Fibroblast of lung (primary cell): ENCODE measurements at regions not wholly inside any gene's neighbourhood (a gene's known extent, or its start where the extent isn't known, plus 50 kb on each side); places are given as distances from the start of the nearest gene placed in this dataset.

Source experiments
- EZH2 ChIP-seq: IDR thresholded peaks from 2 replicates; pipeline ENCODE4 v1.5.1; 2012; ENCODE audit warnings: low read length, control low read depth, mild to moderate bottlenecking; ENCODE audit errors: missing control alignments
- TF ChIP-seq, protein P1 (sequence below), 2 donors: IDR thresholded peaks in 1 of 2; conservative IDR thresholded peaks in 1 of 2; 1 replicate in 1 of 2; 2 replicates in 1 of 2; pipeline ENCODE4 v1.5.1; 2011 to 2012; ENCODE audit warnings: low read length in 2 of 2, control low read depth in 1 of 2, inconsistent platforms in 1 of 2, low read depth in 1 of 2, mild to moderate bottlenecking in 1 of 2

DNA sequence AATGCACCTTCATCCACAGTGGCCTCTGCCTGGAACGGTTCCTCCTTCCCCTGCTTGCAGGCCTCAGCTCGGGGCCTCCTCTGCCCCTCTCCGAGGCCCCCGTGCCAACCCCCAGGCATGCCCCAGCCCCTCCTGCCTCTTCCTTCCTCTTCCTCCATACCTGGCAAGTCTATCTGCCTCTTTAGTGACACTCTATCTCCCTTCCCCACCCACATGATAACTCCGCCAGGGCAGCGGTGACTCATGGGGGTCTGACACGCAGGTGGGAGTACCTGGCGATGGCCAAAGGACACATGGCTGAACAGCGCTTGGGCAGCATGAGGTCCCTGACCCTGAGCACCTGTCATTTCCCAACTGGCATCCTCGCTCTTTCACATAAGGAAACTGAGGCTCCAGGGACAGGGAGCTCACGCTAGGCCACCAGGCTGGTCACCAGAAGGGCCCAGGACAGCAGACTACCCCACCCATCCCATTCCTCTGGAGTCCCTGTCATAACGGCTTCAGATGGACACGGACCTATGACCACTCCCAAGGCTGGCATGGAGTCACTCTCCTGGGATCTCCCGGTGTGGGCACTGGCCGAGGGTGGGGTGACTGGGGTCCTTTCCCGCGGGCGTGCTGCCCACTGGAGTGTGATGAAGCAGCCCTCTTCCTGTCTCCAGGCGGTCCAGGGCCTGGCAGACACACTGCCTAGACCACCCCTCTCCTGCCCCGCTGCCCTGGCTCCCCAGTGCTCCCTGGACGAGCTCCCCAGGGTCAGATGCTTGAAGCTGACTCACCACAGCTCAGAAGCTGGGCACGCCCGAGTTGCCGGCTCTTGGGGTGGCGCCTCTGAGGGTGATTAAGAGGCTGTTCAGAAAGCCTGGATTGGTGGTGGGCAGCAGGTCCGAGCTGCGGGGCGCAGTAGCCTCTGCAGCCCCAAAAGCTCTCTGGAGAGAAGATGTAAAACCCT lies 100.6 kb downstream of the ENGASE start:
- TF ChIP-seq, protein P1, sequence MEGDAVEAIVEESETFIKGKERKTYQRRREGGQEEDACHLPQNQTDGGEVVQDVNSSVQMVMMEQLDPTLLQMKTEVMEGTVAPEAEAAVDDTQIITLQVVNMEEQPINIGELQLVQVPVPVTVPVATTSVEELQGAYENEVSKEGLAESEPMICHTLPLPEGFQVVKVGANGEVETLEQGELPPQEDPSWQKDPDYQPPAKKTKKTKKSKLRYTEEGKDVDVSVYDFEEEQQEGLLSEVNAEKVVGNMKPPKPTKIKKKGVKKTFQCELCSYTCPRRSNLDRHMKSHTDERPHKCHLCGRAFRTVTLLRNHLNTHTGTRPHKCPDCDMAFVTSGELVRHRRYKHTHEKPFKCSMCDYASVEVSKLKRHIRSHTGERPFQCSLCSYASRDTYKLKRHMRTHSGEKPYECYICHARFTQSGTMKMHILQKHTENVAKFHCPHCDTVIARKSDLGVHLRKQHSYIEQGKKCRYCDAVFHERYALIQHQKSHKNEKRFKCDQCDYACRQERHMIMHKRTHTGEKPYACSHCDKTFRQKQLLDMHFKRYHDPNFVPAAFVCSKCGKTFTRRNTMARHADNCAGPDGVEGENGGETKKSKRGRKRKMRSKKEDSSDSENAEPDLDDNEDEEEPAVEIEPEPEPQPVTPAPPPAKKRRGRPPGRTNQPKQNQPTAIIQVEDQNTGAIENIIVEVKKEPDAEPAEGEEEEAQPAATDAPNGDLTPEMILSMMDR (conservative IDR thresholded peaks at IDR 0.05 in 1 of 2, IDR thresholded peaks at IDR 0.05 in 1 of 2; ENCODE audit: low read depth in 1 of 2, low read length in 2 of 2): no peak
- TF ChIP-seq EZH2: no peak
